Stimulated activated naive CD8-positive, alpha-beta T cell treated with anti-CD3 and anti-CD28 coated beads, Interleukin-15, amount 100 ng/mL, for 72 hours (primary cell): ENCODE measurements at regions not wholly inside any gene's neighbourhood (a gene's known extent, or its start where the extent isn't known, plus 50 kb on each side); places are given as distances from the start of the nearest gene placed in this dataset.

Experiments used
- ATAC-seq: fragments of 150-1000 bp; cut with Tn5 transposase; 2 replicates; pipeline ENCODE4 v1.10.0; 2021; ENCODE audit warnings: mild to moderate bottlenecking, moderate library complexity
- DNase-seq, 2 donors: peaks; one replicate each; pipeline ENCODE4 v3.0.0; 2021 to 2022
- H3K27ac Mint-ChIP-seq, 2 donors: one replicate each; pipeline ENCODE4 v1.8.0; 2022; ENCODE audit warnings: mild to moderate bottlenecking in 2 of 2, mixed read lengths in 2 of 2, moderate library complexity in 2 of 2
- H3K27me3 Mint-ChIP-seq: one replicate; pipeline ENCODE4 v1.8.0; 2022; ENCODE audit warnings: mixed read lengths
- H3K4me1 Mint-ChIP-seq: one replicate; pipeline ENCODE4 v1.8.0; 2022; ENCODE audit warnings: mild to moderate bottlenecking, mixed read lengths
- H3K4me3 Mint-ChIP-seq, 2 donors: one replicate each; pipeline ENCODE4 v1.8.0; 2022; ENCODE audit warnings: mild to moderate bottlenecking in 2 of 2, mixed read lengths in 2 of 2, moderate library complexity in 1 of 2
- H3K9me3 Mint-ChIP-seq, 2 donors: one replicate each; pipeline ENCODE4 v1.8.0; 2022; ENCODE audit warnings: mixed read lengths in 2 of 2

DNA sequence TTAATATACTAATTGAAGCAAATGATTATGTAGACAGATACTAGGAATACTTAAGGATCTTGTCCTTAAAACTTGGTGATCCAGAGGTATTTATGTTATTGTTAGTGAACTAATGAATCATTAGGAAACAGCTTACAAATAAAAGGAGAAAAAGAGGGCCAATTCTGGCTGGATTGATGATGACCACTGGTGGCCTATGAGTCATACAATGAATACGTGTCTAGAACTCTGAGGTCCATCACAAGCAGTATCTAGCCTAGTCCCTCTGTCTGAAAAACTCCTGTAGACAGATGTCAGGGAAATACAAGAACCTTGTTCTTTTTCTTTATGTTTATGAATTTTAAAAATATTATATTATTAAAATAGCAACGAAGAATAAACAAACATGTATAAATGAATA is 51.7 kb upstream of the RTL1 start:
- Mint-ChIP-seq H3K27me3 (peaks cover 3% of the 10 kb centered on the region), H3K4me1 (no peaks in the 10 kb centered on the region), H3K9me3 (no peaks in the 10 kb centered on the region), H3K27ac (no peak overlapping the region), H3K4me3 (no peak overlapping the region)
- no peak for ATAC-seq
- no peak for DNase-seq

DNA sequence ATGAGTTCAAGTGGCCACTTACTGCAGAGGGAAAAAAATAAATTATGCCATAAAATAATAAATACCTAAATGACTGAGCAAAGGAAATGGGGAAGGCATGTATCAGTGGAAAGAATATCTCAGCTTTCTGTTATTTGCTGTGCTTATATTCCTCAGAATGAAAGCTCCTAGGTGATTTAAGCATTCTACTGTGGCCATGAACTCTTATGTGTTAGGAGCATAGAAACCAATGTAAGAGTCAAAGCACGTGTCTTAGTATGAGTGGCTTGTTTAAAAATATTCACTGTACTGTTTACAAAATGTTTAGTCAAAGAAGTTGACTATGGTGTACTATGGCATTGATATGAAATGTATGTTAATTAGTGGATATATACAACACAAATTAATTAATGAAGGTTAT is 59.0 kb upstream of the RTL1 start:
- Mint-ChIP-seq H3K9me3 (no peaks in the 10 kb centered on the region), H3K4me3 (no peak overlapping the region), H3K4me1 (no peaks in the 10 kb centered on the region), H3K27ac (no peak overlapping the region), H3K27me3 (peaks cover 8% of the 10 kb centered on the region)
- no peak for ATAC-seq
- no peak for DNase-seq

DNA sequence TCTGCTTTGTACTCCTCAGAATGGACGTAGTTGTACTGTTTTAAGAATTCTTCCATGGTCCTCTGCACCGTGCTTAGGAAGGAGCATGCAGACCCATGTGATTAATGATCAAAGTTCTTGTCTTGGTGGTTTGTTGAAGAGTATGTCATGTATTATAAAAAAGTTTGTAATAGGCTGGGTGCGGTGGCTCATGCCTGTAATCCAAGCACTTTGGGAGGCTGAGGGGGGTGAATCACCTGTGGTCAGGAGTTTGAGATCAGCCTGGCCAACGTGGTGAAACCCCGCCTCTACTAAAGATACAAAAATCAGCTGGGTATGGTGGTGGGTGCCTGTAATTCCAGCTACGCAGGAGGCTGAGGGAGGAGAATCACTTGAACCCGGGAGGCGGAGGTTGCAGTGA is 61.8 kb upstream of the RTL1 start:
- H3K9me3 Mint-ChIP-seq = no peaks in the 10 kb centered on the region
- H3K4me3 Mint-ChIP-seq = no peak overlapping the region
- ATAC-seq (no peak), DNase-seq (no peak)
- peaks cover 4% of the 10 kb centered on the region for H3K27me3 Mint-ChIP-seq
- no peak overlapping the region for H3K27ac Mint-ChIP-seq
- H3K4me1 Mint-ChIP-seq = no peaks in the 10 kb centered on the region

DNA sequence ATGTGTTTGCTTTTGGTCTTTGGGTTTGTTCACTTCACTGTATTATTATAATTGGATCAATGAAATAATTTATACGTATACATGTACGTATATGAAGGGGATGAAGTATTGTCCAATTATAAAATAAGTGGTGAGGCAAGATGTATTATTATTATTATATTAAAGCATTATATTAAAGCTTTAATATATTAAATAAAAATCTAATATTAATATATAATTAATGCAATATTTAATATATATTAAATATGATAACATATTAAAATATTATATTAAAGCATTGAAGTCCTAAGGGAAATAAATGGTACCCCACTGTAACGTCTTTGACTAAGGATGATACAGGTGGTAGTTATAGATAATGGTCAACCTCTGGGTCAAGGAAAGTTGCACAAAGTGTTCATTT is 63.7 kb upstream of the RTL1 start:
- H3K4me3 Mint-ChIP-seq = no peak overlapping the region
- no peaks in the 10 kb centered on the region for H3K9me3 Mint-ChIP-seq
- H3K27ac Mint-ChIP-seq = no peak overlapping the region
- DNase-seq (no peak), ATAC-seq (no peak)
- H3K4me1 Mint-ChIP-seq = no peaks in the 10 kb centered on the region
- no peaks in the 10 kb centered on the region for H3K27me3 Mint-ChIP-seq

DNA sequence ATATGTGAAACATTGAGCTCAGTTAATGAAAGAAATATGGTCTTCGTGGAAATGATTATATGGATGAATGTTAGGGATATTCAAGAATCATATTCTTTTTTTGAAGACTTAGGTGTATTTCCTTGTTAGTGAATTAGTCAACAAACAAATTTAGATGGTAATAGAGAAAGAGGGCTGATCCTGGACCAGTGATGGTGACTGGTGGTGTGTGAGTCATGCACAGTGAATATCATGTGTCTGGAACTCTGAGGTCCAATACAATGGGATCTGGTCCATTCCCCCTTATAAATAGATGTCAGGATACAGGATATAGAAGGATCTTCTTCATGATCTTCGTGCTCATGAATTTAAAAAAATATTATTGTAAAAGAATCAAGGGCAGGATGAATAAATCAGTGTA is 64.4 kb upstream of the RTL1 start:
- H3K9me3 Mint-ChIP-seq = no peaks in the 10 kb centered on the region
- no peak overlapping the region for H3K4me3 Mint-ChIP-seq
- H3K27me3 Mint-ChIP-seq = no peaks in the 10 kb centered on the region
- ATAC-seq (no peak), DNase-seq (no peak)
- H3K27ac Mint-ChIP-seq = no peak overlapping the region
- no peaks in the 10 kb centered on the region for H3K4me1 Mint-ChIP-seq

DNA sequence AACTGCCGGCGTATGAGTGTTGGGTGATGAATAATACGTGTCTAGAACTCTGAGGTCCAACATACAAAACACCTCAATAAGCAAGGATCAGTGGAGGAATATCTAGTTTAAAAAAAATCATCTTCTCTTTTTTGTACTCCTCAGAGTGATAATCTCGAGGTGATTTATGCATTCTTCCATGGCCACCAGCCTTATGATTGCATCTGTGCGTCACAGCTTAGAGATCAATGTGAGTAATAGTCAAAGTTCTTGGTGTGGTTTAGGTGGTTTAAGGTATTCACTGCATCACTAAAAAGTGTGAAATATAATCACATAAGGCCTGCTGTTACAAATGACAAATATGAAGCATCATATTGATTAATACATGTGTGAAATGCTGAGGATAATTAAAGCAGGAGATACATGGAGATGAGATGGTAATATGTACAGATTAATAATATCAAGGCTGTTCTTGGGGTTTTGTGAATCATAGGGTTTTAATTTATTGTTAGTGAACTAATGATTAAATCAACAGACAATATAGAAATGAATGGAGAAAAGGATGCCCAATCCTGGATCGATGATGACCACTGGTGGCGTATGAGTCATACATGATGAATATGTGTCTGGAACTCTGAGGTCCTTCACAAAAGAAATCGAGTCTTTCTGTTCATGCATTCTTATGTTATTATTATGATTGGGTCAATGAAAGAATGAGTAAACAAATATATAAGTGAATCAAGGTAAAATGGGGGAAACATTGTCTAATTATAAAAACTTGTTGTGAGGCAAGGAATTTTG is 68.8 kb upstream of the RTL1 start:
- DNase-seq = no peak
- no peaks in the 10 kb centered on the region for H3K4me1 Mint-ChIP-seq
- H3K9me3 Mint-ChIP-seq = no peaks in the 10 kb centered on the region
- H3K27me3 Mint-ChIP-seq = no peaks in the 10 kb centered on the region
- no peak for ATAC-seq
- H3K4me3 Mint-ChIP-seq = no peak overlapping the region
- no peak overlapping the region for H3K27ac Mint-ChIP-seq

DNA sequence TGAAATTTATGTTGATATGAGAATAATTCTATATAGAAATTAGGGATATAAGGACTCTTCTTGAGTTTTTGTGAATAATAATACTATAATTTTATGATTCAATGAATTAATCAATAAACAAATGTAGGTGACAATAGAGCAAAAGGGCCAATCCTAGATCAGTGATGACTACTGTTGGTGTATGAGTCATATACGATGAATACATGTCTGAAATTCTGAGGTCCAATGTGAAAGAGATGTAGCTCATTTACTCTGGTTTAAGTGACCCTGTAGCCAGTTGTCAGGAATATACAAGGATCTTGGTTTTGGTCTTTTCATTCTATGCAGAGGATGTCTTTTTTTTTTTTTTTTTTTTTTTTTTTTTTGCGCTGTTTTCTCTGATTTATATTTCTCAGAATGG is 72.1 kb upstream of the RTL1 start:
- Mint-ChIP-seq H3K4me3 (no peak overlapping the region), H3K9me3 (no peaks in the 10 kb centered on the region), H3K4me1 (no peaks in the 10 kb centered on the region), H3K27me3 (no peaks in the 10 kb centered on the region), H3K27ac (no peak overlapping the region)
- DNase-seq (no peak), ATAC-seq (no peak)

DNA sequence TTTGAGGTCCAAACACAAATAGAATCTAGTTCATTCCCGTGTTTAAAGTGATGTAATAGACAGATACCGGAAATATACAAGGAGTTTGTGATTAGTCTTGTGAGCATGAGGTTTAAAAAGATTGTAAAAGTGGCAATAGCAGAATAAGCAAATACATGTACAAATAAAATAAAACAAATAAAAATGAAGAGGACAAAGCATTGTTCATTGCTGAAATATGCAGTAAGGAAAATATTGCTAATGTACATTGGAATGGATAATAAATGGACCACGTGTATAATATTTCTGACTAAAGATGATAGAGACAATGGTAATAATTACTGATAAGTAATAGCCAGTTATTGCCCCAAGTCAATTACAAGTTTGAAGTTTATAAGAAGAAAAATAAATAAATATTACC is 75.6 kb upstream of the RTL1 start:
- Mint-ChIP-seq H3K9me3 (no peaks in the 10 kb centered on the region), H3K27me3 (no peaks in the 10 kb centered on the region), H3K27ac (no peak overlapping the region), H3K4me3 (no peak overlapping the region), H3K4me1 (no peaks in the 10 kb centered on the region)
- ATAC-seq (no peak), DNase-seq (no peak)

DNA sequence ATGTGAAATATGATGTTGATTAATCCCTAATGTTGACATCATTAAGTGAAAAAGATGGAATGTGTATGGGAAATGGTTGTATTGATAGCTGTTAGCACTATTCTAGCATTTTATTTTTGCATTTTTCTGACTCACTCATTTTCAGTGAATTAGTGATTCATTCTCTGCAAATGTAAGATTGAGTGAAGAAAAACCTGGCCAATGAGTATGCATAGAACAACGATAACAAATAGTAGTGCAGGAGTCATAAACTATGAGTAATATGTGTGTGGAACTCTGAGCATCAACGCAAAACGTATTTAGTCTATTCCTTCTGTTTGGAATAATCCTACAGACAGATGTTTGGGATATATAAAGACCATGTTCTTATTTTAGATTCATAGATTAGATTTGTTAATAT is 76.3 kb upstream of the RTL1 start:
- Mint-ChIP-seq H3K27me3 (no peaks in the 10 kb centered on the region), H3K4me3 (no peak overlapping the region), H3K9me3 (no peaks in the 10 kb centered on the region), H3K4me1 (no peaks in the 10 kb centered on the region), H3K27ac (no peak overlapping the region)
- ATAC-seq (no peak), DNase-seq (no peak)

DNA sequence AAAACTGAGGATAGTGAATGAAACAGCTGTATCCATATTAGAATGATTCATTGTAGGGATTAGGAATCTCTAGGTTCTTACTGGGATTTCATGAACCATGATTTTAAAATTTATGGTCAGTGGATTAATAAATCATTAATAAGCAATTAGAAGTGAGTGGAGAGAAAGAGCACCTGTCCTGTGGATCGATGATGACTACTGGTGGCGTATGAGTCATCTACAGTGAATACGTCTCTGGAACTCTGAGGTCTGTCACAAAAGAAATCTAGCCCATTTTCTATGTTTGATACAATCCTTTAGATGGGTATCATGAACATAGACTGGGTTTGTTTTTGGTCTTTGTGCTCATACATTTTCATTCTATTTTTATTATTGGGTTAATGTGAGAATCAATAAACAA is 77.3 kb upstream of the RTL1 start:
- H3K27ac Mint-ChIP-seq = no peak overlapping the region
- DNase-seq (no peak), ATAC-seq (no peak)
- H3K4me1 Mint-ChIP-seq = no peaks in the 10 kb centered on the region
- no peaks in the 10 kb centered on the region for H3K9me3 Mint-ChIP-seq
- no peaks in the 10 kb centered on the region for H3K27me3 Mint-ChIP-seq
- no peak overlapping the region for H3K4me3 Mint-ChIP-seq

DNA sequence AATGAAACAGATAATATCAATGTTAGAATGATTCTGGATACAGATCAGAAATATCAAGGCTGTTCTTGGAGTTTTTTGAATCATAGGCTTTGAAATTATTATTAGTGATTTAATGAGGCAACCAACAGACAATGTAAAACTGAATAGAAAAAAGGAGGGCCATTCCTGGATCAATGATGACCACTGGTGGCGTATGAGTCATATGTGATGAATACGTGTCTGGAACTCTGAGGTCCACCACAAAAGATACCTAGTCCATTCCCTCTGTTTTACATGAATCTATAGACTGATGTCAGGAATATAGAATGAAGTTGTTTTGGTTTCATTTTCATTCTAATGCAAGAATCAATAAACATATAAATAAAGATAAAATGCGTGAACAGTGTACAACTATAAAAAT is 78.3 kb upstream of the RTL1 start:
- H3K27me3 Mint-ChIP-seq = no peaks in the 10 kb centered on the region
- no peaks in the 10 kb centered on the region for H3K9me3 Mint-ChIP-seq
- DNase-seq (no peak), ATAC-seq (no peak)
- no peaks in the 10 kb centered on the region for H3K4me1 Mint-ChIP-seq
- H3K4me3 Mint-ChIP-seq = no peak overlapping the region
- H3K27ac Mint-ChIP-seq = no peak overlapping the region

DNA sequence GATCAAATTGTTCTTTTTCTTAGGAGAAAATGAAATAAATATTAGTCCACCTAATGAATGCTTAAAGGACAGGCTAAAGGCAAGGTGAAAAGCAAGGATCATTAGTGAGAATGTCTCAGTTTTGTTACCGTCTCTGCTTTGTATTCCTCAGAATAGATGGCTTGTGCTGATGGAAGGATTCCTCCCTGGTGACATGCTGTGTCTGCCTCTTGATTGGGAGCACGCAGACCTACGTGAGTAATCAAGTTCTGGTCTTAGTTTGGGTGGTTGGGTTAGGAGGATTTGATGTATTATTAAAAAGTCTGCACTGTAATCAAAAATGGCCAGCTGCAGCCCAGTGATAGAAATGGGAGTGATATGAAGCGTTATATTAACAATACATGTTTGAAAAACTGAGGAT is 78.8 kb upstream of the RTL1 start:
- H3K27ac Mint-ChIP-seq = no peak overlapping the region
- no peaks in the 10 kb centered on the region for H3K27me3 Mint-ChIP-seq
- H3K4me3 Mint-ChIP-seq = no peak overlapping the region
- ATAC-seq = no peak
- DNase-seq = no peak
- no peaks in the 10 kb centered on the region for H3K4me1 Mint-ChIP-seq
- H3K9me3 Mint-ChIP-seq = no peaks in the 10 kb centered on the region

DNA sequence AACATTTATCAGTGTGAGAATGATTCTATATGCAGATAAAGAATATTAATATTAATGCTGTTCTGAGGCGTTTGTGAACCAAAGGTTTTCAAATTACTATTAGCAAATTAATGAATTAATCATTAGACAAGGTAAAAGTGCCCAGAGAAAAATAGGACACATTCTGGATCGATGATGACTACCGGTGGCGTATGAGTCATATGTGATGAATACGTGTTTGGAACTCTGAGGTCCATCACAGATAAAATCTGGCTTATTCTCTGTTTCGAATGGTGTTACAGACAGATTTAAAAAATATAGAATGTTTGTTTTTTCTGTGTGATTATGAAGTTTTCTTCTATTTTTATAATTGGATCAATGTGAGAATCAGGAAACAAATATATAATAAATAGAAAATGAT is 79.2 kb upstream of the RTL1 start:
- Mint-ChIP-seq H3K4me1 (no peaks in the 10 kb centered on the region), H3K27ac (no peak overlapping the region), H3K27me3 (no peaks in the 10 kb centered on the region), H3K9me3 (no peaks in the 10 kb centered on the region), H3K4me3 (no peak overlapping the region)
- DNase-seq (no peak), ATAC-seq (no peak)

DNA sequence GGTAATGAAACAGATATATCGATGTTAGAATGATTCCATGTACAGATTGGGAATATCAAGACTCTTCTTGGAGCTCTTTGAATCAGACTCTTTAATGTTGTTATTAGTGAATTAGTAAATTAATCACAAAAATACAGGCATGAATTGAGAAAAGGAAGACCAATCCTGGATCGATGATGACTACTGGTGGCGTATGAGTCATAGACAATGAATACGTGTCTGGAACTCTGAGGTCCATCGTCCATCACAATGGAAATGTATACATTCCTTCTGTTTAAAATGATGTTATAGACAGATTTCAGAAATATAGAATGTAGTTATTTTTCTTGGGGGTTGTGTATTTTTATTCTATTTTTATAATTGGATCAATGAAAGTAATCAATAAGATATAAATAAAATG is 80.2 kb upstream of the RTL1 start:
- Mint-ChIP-seq H3K4me3 (no peak overlapping the region), H3K27ac (no peak overlapping the region), H3K27me3 (no peaks in the 10 kb centered on the region), H3K9me3 (no peaks in the 10 kb centered on the region), H3K4me1 (no peaks in the 10 kb centered on the region)
- ATAC-seq = no peak
- DNase-seq = no peak

DNA sequence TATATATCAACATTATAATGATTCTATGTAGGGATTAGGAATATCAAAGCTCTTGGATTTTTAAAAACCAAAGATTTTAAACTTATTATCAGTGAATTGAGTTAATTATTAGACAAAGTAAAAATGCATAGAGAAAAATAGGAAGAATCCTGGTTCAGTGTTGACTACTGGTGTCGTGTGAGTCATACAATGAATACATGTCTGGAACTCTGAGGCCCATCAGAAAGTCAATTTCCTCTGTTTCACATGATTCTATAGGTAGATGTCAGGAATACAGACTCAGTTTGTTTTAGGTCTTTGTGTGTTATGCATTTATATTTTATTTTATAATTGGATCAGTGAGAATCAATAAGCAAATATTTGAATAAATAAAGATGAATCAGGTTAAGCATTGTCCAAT is 84.5 kb upstream of the RTL1 start:
- no peak for DNase-seq
- Mint-ChIP-seq H3K27me3 (no peaks in the 10 kb centered on the region), H3K9me3 (no peaks in the 10 kb centered on the region), H3K27ac (no peak overlapping the region), H3K4me3 (no peak overlapping the region), H3K4me1 (no peaks in the 10 kb centered on the region)
- no peak for ATAC-seq

DNA sequence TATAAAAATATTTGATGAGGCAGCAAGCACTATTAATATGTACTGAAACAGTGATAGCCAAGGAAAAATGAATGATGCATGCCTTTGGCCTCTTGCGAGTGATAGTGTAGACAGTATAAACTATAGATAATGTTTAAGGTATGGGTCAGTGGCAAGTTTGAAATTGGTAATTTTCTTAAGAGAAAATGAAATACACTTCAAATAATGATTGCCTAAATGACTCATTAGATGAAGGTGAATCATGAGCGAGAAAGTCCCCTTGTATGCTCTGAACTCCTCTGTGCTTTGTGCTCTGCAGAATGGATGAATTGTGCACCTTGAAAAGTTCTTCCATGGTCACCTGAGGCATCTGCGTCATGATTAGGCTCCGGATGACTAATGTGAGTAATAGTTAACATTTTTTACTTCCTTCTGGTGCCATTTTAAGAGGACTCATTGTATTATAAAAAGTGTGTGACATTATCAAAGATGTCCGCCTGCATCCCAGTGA is 84.9 kb upstream of the RTL1 start:
- ATAC-seq (no peak), DNase-seq (no peak)
- Mint-ChIP-seq H3K4me3 (no peak overlapping the region), H3K27ac (no peak overlapping the region), H3K4me1 (no peaks in the 10 kb centered on the region), H3K9me3 (no peaks in the 10 kb centered on the region), H3K27me3 (no peaks in the 10 kb centered on the region)

DNA sequence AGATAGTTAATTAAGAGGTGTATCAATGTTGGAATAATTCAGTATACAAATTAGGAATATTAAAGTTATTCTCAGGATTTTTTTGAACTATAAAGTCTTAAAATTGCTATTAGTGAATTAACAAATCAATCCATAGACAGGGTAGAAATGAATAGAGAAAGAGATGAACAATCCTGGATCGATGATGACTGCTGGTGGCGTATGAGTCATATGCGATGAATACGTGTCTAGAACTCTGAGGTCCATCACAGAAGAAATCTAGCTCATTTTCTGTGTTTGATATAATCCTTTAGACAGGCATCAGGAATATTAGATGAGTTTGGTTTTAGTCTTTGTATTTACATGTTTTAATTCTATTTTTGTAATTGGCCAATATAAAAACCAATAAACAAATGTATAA is 85.4 kb upstream of the RTL1 start:
- Mint-ChIP-seq H3K27ac (no peak overlapping the region), H3K4me3 (no peak overlapping the region), H3K9me3 (no peaks in the 10 kb centered on the region), H3K27me3 (no peaks in the 10 kb centered on the region), H3K4me1 (no peaks in the 10 kb centered on the region)
- ATAC-seq (no peak), DNase-seq (no peak)
